Mesendoderm (in vitro differentiated cells): ENCODE measurements at regions not wholly inside any gene's neighbourhood (a gene's known extent, or its start where the extent isn't known, plus 50 kb on each side); places are given as distances from the start of the nearest gene placed in this dataset.

Source experiments
- DNase-seq: peaks from one replicate; pipeline ENCODE4 v3.0.0; 2013
- H2AK5ac ChIP-seq: 2 replicates; pipeline ENCODE4 v1.6.1; 2013; ENCODE audit warnings: low read length, inconsistent platforms
- H2BK120ac ChIP-seq: 2 replicates; pipeline ENCODE4 v1.6.1; 2013; ENCODE audit warnings: low read depth, mild to moderate bottlenecking, low read length, moderate library complexity, mixed read lengths
- H2BK15ac ChIP-seq: replicated peaks from 2 replicates; pipeline ENCODE4 v1.6.1; 2013; ENCODE audit warnings: low read depth, mild to moderate bottlenecking, moderate library complexity
- H2BK5ac ChIP-seq: 2 replicates; pipeline ENCODE4 v1.6.1; 2013; ENCODE audit warnings: low read length, inconsistent platforms
- H3K18ac ChIP-seq: 2 replicates; pipeline ENCODE4 v1.6.1; 2013; ENCODE audit warnings: mild to moderate bottlenecking, low read length, mixed read lengths
- H3K23ac ChIP-seq: one replicate; pipeline ENCODE4 v1.6.1; 2013; ENCODE audit warnings: low read length
- H3K27ac ChIP-seq: 2 replicates; pipeline ENCODE4 v1.5.1; 2013; ENCODE audit warnings: low read depth, mild to moderate bottlenecking, inconsistent platforms, low read length, moderate library complexity
- H3K27me3 ChIP-seq: 2 replicates; pipeline ENCODE4 v1.6.1; 2013; ENCODE audit warnings: low read length, control low read depth, mild to moderate bottlenecking, inconsistent platforms; ENCODE audit not compliant: insufficient read depth, poor library complexity
- H3K36me3 ChIP-seq: 2 replicates; pipeline ENCODE4 v1.6.1; 2013; ENCODE audit warnings: low read length, inconsistent platforms; ENCODE audit not compliant: control insufficient read depth, insufficient read depth
- H3K4ac ChIP-seq: one replicate; pipeline ENCODE4 v1.6.1; 2013; ENCODE audit warnings: low read depth, mild to moderate bottlenecking, low read length, moderate library complexity
- H3K4me1 ChIP-seq: 2 replicates; pipeline ENCODE4 v1.6.1; 2013; ENCODE audit warnings: low read depth, low read length, inconsistent platforms; ENCODE audit not compliant: control insufficient read depth
- H3K4me2 ChIP-seq: 2 replicates; pipeline ENCODE4 v1.6.1; 2013; ENCODE audit warnings: low read length
- H3K4me3 ChIP-seq: 2 replicates; pipeline ENCODE4 v1.5.1; 2013; ENCODE audit warnings: mild to moderate bottlenecking, low read length
- H3K56ac ChIP-seq: one replicate; pipeline ENCODE4 v1.6.1; 2013; ENCODE audit warnings: low read length
- H3K79me1 ChIP-seq: 2 replicates; pipeline ENCODE4 v1.6.1; 2013; ENCODE audit warnings: low read length, inconsistent platforms
- H3K79me2 ChIP-seq: 2 replicates; pipeline ENCODE4 v1.6.1; 2013; ENCODE audit warnings: mild to moderate bottlenecking, low read length; ENCODE audit not compliant: control insufficient read depth, insufficient read depth
- H3K9ac ChIP-seq: 2 replicates; pipeline ENCODE4 v1.6.1; 2013; ENCODE audit warnings: low read length, inconsistent platforms
- H4K5ac ChIP-seq: one replicate; pipeline ENCODE4 v1.6.1; 2013; ENCODE audit warnings: low read length
- H4K8ac ChIP-seq: one replicate; pipeline ENCODE4 v1.6.1; 2013; ENCODE audit warnings: low read depth, mild to moderate bottlenecking, control low read depth, low read length, moderate library complexity
- WGBS: extraction: QIAGEN DNeasy Blood & Tissue Kit; methylation state at CpG from one replicate; pipeline ENCODE4 v1.1.7; 2013; ENCODE audit warnings: low lambda C conversion rate, missing lambda C conversion rate; ENCODE audit not compliant: insufficient coverage; ENCODE audit errors: extremely low coverage; 5-methylcytosine and 5-hydroxymethylcytosine counted together

- H4K8ac ChIP-seq: no peak overlapping the region
- H3K18ac ChIP-seq: no peak overlapping the region
- DNase-seq: no peak
- H3K79me1 ChIP-seq: no peaks in the 10 kb centered on the region
- no peak overlapping the region for H2BK15ac ChIP-seq
- H3K4me2 ChIP-seq: no peak overlapping the region
- no peak overlapping the region for H2BK120ac ChIP-seq
- H3K4ac ChIP-seq: no peak overlapping the region
- no peaks in the 10 kb centered on the region for H3K36me3 ChIP-seq
- no peaks in the 10 kb centered on the region for H3K27me3 ChIP-seq
- no peak overlapping the region for H3K4me3 ChIP-seq
- no peak overlapping the region for H2BK5ac ChIP-seq
- no peak overlapping the region for H3K23ac ChIP-seq
- H3K4me1 ChIP-seq: peaks cover 2% of the 10 kb centered on the region
- H3K56ac ChIP-seq: no peak overlapping the region
- H3K9ac ChIP-seq: no peak overlapping the region
- WGBS: no CpG with 5 or more reads among the region's 6 CpGs
- H3K79me2 ChIP-seq: no peaks in the 10 kb centered on the region
- H4K5ac ChIP-seq: no peak overlapping the region
- H2AK5ac ChIP-seq: no peak overlapping the region
- H3K27ac ChIP-seq: no peak overlapping the region
Observed at GRCh38 chr13:40235160-40235796, 431.2 kb downstream of the FOXO1 start.

- Histone ChIP-seq H3K4me2 (no peak overlapping the region), H3K4ac (no peak overlapping the region), H3K56ac (no peak overlapping the region), H3K23ac (no peak overlapping the region), H2BK120ac (no peak overlapping the region), H4K5ac (no peak overlapping the region), H3K9ac (no peak overlapping the region), H3K18ac (no peak overlapping the region), H3K36me3 (no peaks in the 10 kb centered on the region), H3K27ac (no peak overlapping the region), H3K4me1 (no peaks in the 10 kb centered on the region), H2BK15ac (no peak overlapping the region), H4K8ac (no peak overlapping the region), H3K79me1 (no peaks in the 10 kb centered on the region), H3K4me3 (no peak overlapping the region), H2BK5ac (no peak overlapping the region), H3K27me3 (no peaks in the 10 kb centered on the region), H3K79me2 (no peaks in the 10 kb centered on the region), H2AK5ac (no peak overlapping the region)
- DNase-seq: no peak
- no CpG with 5 or more reads among the region's 12 CpGs for WGBS
Observed at GRCh38 chr13:40236566-40237168, 429.8 kb downstream of the FOXO1 start.

DNA sequence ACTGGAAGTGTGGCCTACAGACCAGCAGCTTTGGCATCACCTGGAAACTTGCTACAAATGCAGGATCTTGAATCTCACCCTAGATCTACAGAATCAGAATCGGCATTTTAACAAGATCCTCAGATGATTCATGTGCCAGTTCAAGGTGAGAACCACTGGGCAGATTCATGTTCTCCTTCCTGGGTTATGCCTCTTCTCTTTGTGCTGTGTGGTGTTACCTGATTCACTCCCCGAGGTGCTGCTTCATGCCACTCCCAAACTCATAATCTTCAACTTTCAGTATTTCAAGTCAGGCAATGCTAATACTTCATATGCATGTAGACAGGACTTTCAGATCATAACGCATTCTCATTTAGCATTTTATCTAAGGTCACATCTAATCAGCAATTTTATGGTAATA lies 427.7 kb downstream of the FOXO1 start:
- H2BK120ac ChIP-seq: no peak overlapping the region
- H3K27me3 ChIP-seq: no peaks in the 10 kb centered on the region
- H3K79me2 ChIP-seq: no peaks in the 10 kb centered on the region
- no peak overlapping the region for H3K9ac ChIP-seq
- no peak overlapping the region for H3K56ac ChIP-seq
- no peak overlapping the region for H3K4ac ChIP-seq
- H3K4me1 ChIP-seq: no peaks in the 10 kb centered on the region
- H3K36me3 ChIP-seq: no peaks in the 10 kb centered on the region
- no peak overlapping the region for H3K4me3 ChIP-seq
- no peak overlapping the region for H3K23ac ChIP-seq
- no peak overlapping the region for H2BK5ac ChIP-seq
- no peaks in the 10 kb centered on the region for H3K79me1 ChIP-seq
- no peak overlapping the region for H2BK15ac ChIP-seq
- no peak overlapping the region for H4K8ac ChIP-seq
- H3K4me2 ChIP-seq: no peak overlapping the region
- DNase-seq: no peak
- no peak overlapping the region for H2AK5ac ChIP-seq
- H3K27ac ChIP-seq: no peak overlapping the region
- no CpG with 5 or more reads among the region's 3 CpGs for WGBS
- no peak overlapping the region for H3K18ac ChIP-seq
- H4K5ac ChIP-seq: no peak overlapping the region

DNA sequence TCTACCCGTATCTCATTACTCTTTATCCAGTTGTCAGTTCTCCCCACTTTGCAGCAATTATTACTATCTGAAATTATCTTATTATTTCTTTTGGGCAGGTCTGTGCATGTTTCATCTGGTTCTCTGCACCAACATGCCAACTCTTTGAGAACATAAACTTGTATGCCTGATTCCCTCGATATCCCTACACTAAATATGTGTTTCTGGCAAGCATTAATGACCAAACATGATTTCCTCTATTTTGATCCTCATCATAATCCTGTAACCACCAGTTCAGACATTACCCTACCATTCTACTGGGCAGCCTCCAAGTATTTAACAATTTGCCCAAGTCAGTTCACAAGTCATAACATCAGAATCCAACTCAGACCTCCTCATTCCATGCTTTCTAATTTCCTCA lies 426.1 kb downstream of the FOXO1 start:
- no peak for DNase-seq
- H4K8ac ChIP-seq: no peak overlapping the region
- no peak overlapping the region for H2BK5ac ChIP-seq
- no peak overlapping the region for H3K23ac ChIP-seq
- H2AK5ac ChIP-seq: no peak overlapping the region
- no peak overlapping the region for H3K27ac ChIP-seq
- H3K36me3 ChIP-seq: no peaks in the 10 kb centered on the region
- no peak overlapping the region for H4K5ac ChIP-seq
- H3K4me2 ChIP-seq: no peak overlapping the region
- no peak overlapping the region for H3K56ac ChIP-seq
- no peak overlapping the region for H3K4ac ChIP-seq
- H3K79me1 ChIP-seq: no peaks in the 10 kb centered on the region
- H3K4me3 ChIP-seq: no peak overlapping the region
- no peaks in the 10 kb centered on the region for H3K79me2 ChIP-seq
- H2BK120ac ChIP-seq: no peak overlapping the region
- H3K18ac ChIP-seq: no peak overlapping the region
- H3K27me3 ChIP-seq: no peaks in the 10 kb centered on the region
- H3K4me1 ChIP-seq: no peaks in the 10 kb centered on the region
- no CpG with 5 or more reads among the region's 2 CpGs for WGBS
- H3K9ac ChIP-seq: no peak overlapping the region
- H2BK15ac ChIP-seq: no peak overlapping the region

GRCh38 chr13:40241125-40241798 lies 425.2 kb downstream of the FOXO1 start:
- H2AK5ac ChIP-seq: no peak overlapping the region
- no peaks in the 10 kb centered on the region for H3K36me3 ChIP-seq
- no peak overlapping the region for H4K8ac ChIP-seq
- no peak overlapping the region for H3K23ac ChIP-seq
- DNase-seq: no peak
- no peak overlapping the region for H3K4me2 ChIP-seq
- no peaks in the 10 kb centered on the region for H3K79me2 ChIP-seq
- H3K27ac ChIP-seq: no peak overlapping the region
- no peak overlapping the region for H3K9ac ChIP-seq
- no peak overlapping the region for H4K5ac ChIP-seq
- H3K27me3 ChIP-seq: no peaks in the 10 kb centered on the region
- H2BK120ac ChIP-seq: no peak overlapping the region
- no peak overlapping the region for H2BK5ac ChIP-seq
- H2BK15ac ChIP-seq: no peak overlapping the region
- H3K4ac ChIP-seq: no peak overlapping the region
- no peaks in the 10 kb centered on the region for H3K4me1 ChIP-seq
- H3K4me3 ChIP-seq: no peak overlapping the region
- no peak overlapping the region for H3K18ac ChIP-seq
- no peaks in the 10 kb centered on the region for H3K79me1 ChIP-seq
- no CpG with 5 or more reads among the region's 3 CpGs for WGBS
- H3K56ac ChIP-seq: no peak overlapping the region
